Mesodermal cell (in vitro differentiated cells): ENCODE measurements at regions not wholly inside any gene's neighbourhood (a gene's known extent, or its start where the extent isn't known, plus 50 kb on each side); places are given as distances from the start of the nearest gene placed in this dataset.
"Not testable (repeated sequence)": the region's sequence is repeated elsewhere in the genome, so short reads cannot be mapped to it uniquely, and the experiment has no call there.

ENCODE experiments used
- H3K27ac ChIP-seq: 2 replicates; pipeline ENCODE4 v1.7.0; 2013; ENCODE audit warnings: mild to moderate bottlenecking, low read depth, low read length, moderate library complexity; ENCODE audit not compliant: severe bottlenecking
- H3K36me3 ChIP-seq: 2 replicates; pipeline ENCODE4 v1.7.1; 2013; ENCODE audit warnings: mild to moderate bottlenecking, low read length, moderate library complexity; ENCODE audit not compliant: control insufficient read depth, insufficient read depth
- H3K4me1 ChIP-seq: one replicate; pipeline ENCODE4 v1.7.1; 2013; ENCODE audit warnings: mild to moderate bottlenecking, low read length; ENCODE audit not compliant: insufficient read depth, control insufficient read depth, poor library complexity, severe bottlenecking
- H3K4me3 ChIP-seq: 2 replicates; pipeline ENCODE4 v1.7.0; 2013; ENCODE audit warnings: low read length, control low read depth, mild to moderate bottlenecking; ENCODE audit not compliant: insufficient read depth, poor library complexity, severe bottlenecking; ENCODE audit errors: extremely low read depth
- H3K9me3 ChIP-seq: 2 replicates; pipeline ENCODE4 v1.7.1; 2013; ENCODE audit warnings: mild to moderate bottlenecking, low read length, moderate library complexity; ENCODE audit not compliant: control insufficient read depth
- WGBS, 2 experiments: methylation state at CpG; one replicate each; pipeline ENCODE4 v1.1.5; 2013; ENCODE audit warnings: missing lambda C conversion rate in 2 of 2; ENCODE audit not compliant: insufficient coverage in 2 of 2; 5-methylcytosine and 5-hydroxymethylcytosine counted together

GRCh38 chrX:43448688-43449087, 207.4 kb upstream of the MAOA start:
- Histone ChIP-seq H3K4me3 (no peak overlapping the region), H3K4me1 (no peaks in the 10 kb centered on the region), H3K27ac (no peak overlapping the region), H3K36me3 (no peaks in the 10 kb centered on the region), H3K9me3 (peaks cover 9% of the 10 kb centered on the region)
- WGBS, 2 experiments, result 100% methylated on average over 1 of the region's 1 CpG; no CpG with 5 or more reads in 1 of the 2 experiments

GRCh38 chrX:43450355-43450754, 205.7 kb upstream of the MAOA start:
- no peak overlapping the region for H3K4me3 ChIP-seq
- no CpG with 5 or more reads among the region's 4 CpGs for WGBS, 2 experiments
- no peaks in the 10 kb centered on the region for H3K4me1 ChIP-seq
- H3K9me3 ChIP-seq, result peaks cover 9% of the 10 kb centered on the region
- no peak overlapping the region for H3K27ac ChIP-seq
- no peaks in the 10 kb centered on the region for H3K36me3 ChIP-seq

- H3K36me3 ChIP-seq, H3K9me3 ChIP-seq, H3K4me3 ChIP-seq, H3K4me1 ChIP-seq, H3K27ac ChIP-seq: not testable (repeated sequence)
- no CpG with 5 or more reads among the region's 4 CpGs for WGBS, 2 experiments
Observed at GRCh38 chrX:43451976-43452686, 204.0 kb upstream of the MAOA start.

GRCh38 chrX:43456063-43456462, 200.0 kb upstream of the MAOA start:
- H3K4me1 ChIP-seq, result no peaks in the 10 kb centered on the region
- no peaks in the 10 kb centered on the region for H3K9me3 ChIP-seq
- no peaks in the 10 kb centered on the region for H3K36me3 ChIP-seq
- WGBS, 2 experiments, result 100% methylated on average over 1 of the region's 3 CpGs; no CpG with 5 or more reads in 1 of the 2 experiments
- no peak overlapping the region for H3K27ac ChIP-seq
- no peak overlapping the region for H3K4me3 ChIP-seq

GRCh38 chrX:43456906-43457305, 199.2 kb upstream of the MAOA start:
- Histone ChIP-seq H3K9me3 (no peaks in the 10 kb centered on the region), H3K4me3 (no peak overlapping the region), H3K36me3 (no peaks in the 10 kb centered on the region), H3K27ac (no peak overlapping the region), H3K4me1 (no peaks in the 10 kb centered on the region)
- WGBS, 2 experiments, result no CpG with 5 or more reads among the region's 2 CpGs

GRCh38 chrX:43467608-43468234, 188.4 kb upstream of the MAOA start:
- H3K4me3 ChIP-seq, result no peak overlapping the region
- 91 to 100% methylated on average over 1 to 7 of the region's 8 CpGs for WGBS, 2 experiments
- no peaks in the 10 kb centered on the region for H3K9me3 ChIP-seq
- H3K27ac ChIP-seq, result no peak overlapping the region
- H3K4me1 ChIP-seq, result no peaks in the 10 kb centered on the region
- H3K36me3 ChIP-seq, result no peaks in the 10 kb centered on the region

- Histone ChIP-seq H3K4me1 (no peaks in the 10 kb centered on the region), H3K27ac (no peak overlapping the region), H3K36me3 (no peaks in the 10 kb centered on the region), H3K9me3 (no peaks in the 10 kb centered on the region), H3K4me3 (no peak overlapping the region)
- WGBS, 2 experiments, result no CpG with 5 or more reads among the region's 2 CpGs
Observed at GRCh38 chrX:43469391-43470054, 186.6 kb upstream of the MAOA start.

- H3K4me3 ChIP-seq, result no peak overlapping the region
- no peaks in the 10 kb centered on the region for H3K9me3 ChIP-seq
- H3K27ac ChIP-seq, result no peak overlapping the region
- no peaks in the 10 kb centered on the region for H3K36me3 ChIP-seq
- H3K4me1 ChIP-seq, result no peaks in the 10 kb centered on the region
- no CpG with 5 or more reads among the region's 2 CpGs for WGBS, 2 experiments
Observed at GRCh38 chrX:43474321-43474720, 181.8 kb upstream of the MAOA start.

GRCh38 chrX:43479070-43479469, 177.0 kb upstream of the MAOA start:
- no CpG with 5 or more reads among the region's 3 CpGs for WGBS, 2 experiments

GRCh38 chrX:43479850-43480249, 176.2 kb upstream of the MAOA start:
- H3K27ac ChIP-seq, result no peak overlapping the region
- H3K9me3 ChIP-seq, result no peaks in the 10 kb centered on the region
- no peak overlapping the region for H3K4me3 ChIP-seq
- H3K36me3 ChIP-seq, result no peaks in the 10 kb centered on the region
- H3K4me1 ChIP-seq, result no peaks in the 10 kb centered on the region
- WGBS, 2 experiments, result 100% methylated on average over 1 of the region's 4 CpGs; no CpG with 5 or more reads in 1 of the 2 experiments

More at GRCh38 chrX:43479070-43479469, 177.0 kb upstream of the MAOA start:
- no peaks in the 10 kb centered on the region for H3K36me3 ChIP-seq
- no peak overlapping the region for H3K4me3 ChIP-seq
- H3K4me1 ChIP-seq, result no peaks in the 10 kb centered on the region
- no peaks in the 10 kb centered on the region for H3K9me3 ChIP-seq
- H3K27ac ChIP-seq, result no peak overlapping the region

GRCh38 chrX:43481576-43481975, 174.5 kb upstream of the MAOA start:
- Histone ChIP-seq H3K4me1 (no peaks in the 10 kb centered on the region), H3K27ac (no peak overlapping the region), H3K9me3 (no peaks in the 10 kb centered on the region), H3K4me3 (no peak overlapping the region), H3K36me3 (no peaks in the 10 kb centered on the region)
- WGBS, 2 experiments, result 39 to 40% methylated on average over 1 to 2 of the region's 5 CpGs
